ENCODE measurements at regions not wholly inside any gene's neighbourhood (a gene's known extent, or its start where the extent isn't known, plus 50 kb on each side); places are given as distances from the start of the nearest gene placed in this dataset.
"Not testable (repeated sequence)": the region's sequence is repeated elsewhere in the genome, so short reads cannot be mapped to it uniquely, and the experiment has no call there.

DNA sequence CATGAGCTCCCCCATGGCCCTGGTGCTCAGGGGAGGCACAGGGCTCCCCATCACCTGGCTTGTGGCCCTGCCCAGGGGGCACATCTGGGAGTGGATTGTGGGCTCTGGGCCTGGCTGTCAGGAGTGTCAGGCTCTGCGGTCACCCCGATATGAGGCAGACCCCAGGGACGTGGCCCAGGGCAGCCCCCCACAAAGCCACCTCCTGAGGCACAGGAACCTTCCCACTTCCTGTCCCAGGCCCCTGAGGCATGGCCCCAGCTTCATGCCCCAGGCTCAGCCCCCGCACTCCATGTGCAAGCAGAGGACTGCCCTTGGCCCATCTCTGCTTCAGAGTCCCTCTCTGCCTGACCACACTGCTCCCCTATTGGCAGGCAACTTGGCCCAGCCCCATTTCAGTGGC is 160.3 kb downstream of the PCTP start:
- DNase-seq, result no peak

DNA sequence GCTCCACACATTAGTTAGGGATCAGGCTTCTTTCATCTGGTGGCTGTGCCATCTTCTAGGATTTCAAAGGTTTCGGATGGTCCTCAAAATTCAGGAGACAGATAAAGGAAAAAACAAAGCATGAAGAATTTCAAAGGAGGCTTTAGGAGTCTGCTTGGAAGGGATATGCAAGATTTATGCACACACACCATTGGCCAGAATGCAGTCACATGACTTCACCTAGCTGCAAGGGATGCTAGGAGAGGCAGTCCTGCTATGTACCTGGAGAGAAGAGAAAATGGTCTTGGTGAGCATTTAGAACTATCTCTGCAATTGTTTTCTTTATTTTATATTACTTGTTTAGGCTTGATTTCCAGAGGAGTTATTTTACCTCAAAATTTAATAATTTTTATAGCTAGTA is 174.6 kb downstream of the PCTP start:
- DNase-seq, result no peak

DNA sequence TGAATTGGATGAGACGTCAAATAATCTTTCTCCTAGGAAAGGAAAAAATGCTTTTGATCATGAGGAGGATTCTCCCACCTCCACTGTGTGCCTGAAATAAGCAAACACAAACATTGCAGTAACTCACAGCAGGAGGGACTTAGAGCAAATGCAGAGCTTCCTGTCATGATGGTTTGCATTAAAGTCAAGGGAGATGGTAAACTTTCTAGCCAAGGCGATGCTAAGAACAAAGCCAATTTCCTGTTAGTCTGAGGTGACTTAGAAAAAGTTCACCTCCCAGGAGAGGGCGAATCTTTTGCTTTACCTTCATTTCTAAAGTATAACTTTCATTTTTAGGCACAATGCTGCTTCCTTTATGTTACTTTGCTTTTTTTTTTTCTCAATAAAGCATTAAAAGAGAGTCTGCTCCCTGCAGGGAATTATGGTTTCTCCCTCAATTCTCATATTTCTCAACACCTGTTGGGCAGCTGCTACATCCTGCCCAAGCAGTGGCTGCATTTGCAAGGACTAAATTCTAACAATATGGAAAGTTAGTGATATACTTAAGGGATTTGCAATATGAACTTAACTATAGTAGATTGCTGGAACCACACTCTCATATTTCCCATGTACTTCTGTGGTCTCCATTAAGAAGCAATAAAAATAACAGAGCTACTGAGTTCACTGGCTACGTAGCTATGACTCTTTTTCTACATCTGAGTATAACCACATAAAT is 175.6 kb downstream of the PCTP start:
- DNase-seq, result no peak

GRCh38 chr17:55930291-55930809 is 179.5 kb downstream of the PCTP start:
- DNase-seq, result no peak

DNA sequence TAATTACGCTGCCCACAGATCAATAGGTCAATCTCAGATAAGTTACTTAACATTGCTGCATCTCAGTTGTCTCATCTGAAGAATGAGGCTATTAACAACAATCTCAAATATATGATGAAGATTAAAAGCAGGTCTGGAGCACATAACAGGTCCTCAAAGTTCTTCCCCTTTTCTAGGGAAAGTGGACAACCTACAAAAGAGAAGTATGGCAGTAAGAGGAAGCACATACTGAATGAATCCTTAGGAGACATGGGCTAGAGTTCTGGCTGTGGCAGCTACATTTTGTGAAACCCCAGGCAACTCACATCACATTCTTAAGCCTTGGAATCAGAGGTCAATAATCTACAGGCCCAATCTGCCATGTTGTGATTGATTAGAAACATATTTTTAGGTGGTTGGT is 180.6 kb downstream of the PCTP start:
- DNase-seq, result no peak

DNA sequence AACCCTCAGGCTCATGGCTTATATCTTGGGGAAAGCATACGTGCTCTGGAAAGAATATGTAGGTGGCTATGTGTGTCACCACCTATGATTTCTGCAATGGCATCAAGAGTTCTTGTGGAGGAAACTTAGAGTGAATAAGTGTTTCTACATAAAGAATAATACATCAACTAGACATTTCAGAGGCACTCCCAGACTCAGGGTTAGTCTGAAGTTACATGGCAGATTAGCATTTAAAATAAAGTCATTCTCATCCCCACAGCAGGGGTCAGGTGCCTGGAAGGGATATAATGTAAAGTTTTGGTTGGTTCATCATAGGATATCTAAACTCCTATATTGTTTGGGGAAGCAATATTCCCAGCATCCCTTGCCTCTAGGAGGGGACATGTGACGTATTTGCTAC is 182.1 kb downstream of the PCTP start:
- no peak for DNase-seq

DNA sequence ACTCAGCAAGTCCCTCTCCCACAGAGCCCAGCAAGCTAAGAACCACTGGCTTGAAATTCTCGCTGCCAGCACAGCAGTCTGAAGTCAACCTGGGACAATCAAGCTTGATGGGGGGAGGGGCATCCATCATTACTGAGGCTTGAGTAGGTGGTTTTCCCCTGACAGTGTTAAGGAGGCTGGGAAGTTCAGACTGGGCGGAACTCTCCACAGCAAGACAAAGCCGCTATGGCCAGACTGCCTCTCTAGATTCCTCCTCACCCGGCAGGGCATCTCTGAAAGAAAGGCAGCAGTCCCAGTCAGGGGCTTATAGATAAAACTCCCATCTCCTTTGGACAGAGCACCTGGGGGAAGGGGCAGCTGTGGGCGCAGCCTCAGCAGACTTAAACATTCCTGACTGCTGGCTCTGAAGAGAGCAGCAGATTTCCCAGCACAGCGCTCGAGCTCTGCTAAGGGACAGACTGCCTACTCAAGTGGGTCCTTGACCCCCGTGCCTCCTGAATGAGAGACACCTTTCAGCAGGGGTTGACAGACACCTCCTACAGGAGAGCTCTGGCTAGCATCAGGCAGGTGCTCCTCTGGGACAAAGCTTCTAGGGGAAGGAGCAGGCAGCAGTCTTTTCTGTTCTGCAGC is 188.4 kb downstream of the PCTP start:
- DNase-seq, result not testable (repeated sequence)

GRCh38 chr17:55959756-55960155 is 193.5 kb upstream of the ANKFN1 start:
- no peak for DNase-seq

- DNase-seq, result peak; percentile 5
These were observed 191.9 kb upstream of the ANKFN1 start for GRCh38 chr17:55961386-55961785.

DNA sequence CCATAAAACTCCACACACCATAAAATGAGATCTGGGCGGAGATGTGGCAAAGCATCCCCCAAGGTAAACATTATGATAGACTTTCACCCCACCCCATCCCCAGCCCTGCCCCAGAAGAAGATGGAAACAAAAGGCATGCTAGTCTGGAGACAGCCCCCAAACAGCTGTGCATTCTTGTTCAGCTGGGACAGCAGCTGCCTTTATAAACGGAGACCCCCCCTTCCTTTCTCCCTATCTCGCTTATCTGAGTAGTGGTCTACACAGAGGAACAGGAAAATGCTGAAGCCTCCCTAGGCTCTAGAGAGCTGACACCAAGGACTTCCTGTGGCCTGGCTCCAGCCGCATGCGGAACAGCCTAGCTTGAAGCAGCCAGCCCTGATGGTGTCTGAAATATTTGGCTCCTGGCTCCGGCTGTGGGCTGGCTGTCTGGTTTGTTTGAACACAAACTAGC is 190.3 kb upstream of the ANKFN1 start:
- no peak for DNase-seq

DNA sequence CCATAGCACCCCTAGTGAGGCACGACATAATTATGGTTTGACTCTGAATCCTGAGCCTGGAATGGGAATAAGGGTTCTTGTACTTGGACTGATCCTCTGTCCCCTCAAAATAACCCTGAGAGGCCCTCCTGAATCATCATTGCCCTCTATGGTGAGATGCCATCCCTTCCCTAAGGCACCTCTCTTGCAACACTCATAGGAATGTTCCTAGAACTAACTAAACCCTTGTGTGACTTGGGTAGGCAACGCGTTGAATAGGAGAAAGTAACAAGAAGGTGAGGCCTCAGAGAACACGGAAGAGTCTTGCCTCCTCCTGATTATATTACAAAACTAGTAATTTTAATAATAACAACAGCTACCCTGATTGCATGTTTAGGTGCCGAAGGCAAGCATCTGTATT is 189.1 kb upstream of the ANKFN1 start:
- no peak for DNase-seq

- DNase-seq, result no peak
These were observed 188.2 kb upstream of the ANKFN1 start for GRCh38 chr17:55965051-55965450.

- DNase-seq, result no peak
These were observed 183.5 kb upstream of the ANKFN1 start for GRCh38 chr17:55969562-55970324.

DNA sequence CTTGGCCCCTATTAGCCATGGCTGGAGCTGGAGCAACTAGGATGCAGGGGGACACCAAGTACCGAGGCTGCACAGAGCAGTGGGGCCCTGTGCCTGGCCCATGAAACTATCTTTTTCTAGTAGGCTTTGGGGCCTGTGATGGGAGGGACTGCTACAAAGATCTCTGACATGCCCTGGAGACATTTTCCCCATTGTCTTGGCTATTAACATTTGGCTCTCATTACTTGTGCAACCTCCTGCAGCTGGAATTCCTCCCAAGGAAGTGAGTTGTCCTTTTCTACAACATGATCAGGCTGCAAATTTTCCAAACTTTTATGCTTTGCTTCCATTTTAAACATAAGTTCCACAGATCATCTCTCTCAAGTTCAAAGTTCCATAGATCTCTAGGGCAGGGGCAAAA is 174.7 kb upstream of the ANKFN1 start:
- DNase-seq, result no peak

DNA sequence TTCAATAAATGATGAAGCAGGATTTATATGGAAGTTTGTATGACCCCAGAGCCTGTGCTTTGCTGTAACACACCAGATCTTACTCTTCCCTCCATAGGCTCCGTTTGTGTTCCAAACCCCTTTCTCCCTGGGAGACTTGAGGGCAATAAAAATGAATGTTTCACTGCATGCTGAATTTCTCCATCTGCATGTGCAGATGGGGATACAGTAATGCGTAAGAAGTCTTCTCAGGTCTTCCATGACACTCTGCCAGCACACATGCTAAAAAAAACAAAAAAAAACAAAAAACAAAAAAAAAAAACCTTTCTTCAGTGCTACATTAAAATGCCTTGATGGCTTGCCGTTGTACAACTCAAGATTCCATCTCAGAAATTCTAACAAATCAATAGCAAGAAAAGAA is 170.2 kb upstream of the ANKFN1 start:
- DNase-seq, result no peak

- no peak for DNase-seq
These were observed 166.5 kb upstream of the ANKFN1 start for GRCh38 chr17:55986817-55987216.

DNA sequence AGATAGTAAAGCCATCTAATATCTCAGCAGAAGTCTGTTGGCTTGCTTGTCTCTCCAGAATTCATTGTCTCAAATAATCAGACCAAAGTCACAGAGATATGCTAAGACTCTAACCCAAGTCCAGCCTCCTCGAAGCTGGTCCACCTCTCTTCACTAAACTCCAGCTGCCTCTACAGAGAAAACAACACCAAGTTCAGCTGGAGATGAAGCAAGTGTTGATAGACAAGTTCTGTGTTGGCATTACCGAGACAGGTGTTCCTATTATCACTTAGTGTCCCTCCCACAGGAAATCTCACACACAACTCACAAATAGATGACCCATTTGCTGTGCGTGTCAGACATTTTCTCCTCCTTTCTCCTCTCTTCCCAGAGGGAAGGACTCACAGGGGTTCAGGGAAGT is 164.4 kb upstream of the ANKFN1 start:
- no peak for DNase-seq

DNA sequence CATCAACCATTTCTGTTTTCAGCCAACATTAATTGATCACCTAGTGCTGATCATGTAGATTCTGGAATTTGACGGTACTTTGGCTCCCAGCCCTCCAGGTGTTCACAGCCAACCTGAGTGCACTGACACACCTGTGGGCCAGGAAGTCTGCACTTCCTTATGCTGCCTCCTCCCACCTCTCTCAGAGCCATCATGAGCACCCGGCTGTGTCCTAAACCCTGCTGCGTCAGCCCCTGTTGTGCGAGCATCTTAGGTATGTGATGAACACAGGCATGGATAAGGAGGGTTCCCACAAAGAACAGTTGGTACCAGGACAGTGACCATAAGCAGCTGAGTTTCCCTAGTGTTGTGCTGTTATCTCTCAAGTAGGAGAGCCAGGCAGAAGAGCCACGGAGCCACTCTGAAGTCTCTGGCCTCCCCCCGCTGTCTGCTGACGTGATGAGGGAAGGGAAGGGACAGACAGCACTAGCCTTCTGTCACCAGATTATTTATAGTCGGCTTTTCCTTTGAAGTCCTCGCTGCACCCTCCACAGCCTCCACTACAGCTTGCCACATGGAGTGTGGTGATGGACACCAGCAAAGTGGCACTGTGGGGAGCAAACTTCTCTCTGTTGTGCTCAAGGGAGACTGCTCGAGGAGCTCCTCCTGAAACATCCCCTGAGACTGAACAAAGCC is 162.8 kb upstream of the ANKFN1 start:
- no peak for DNase-seq

GRCh38 chr17:55996826-55997225 is 156.4 kb upstream of the ANKFN1 start:
- DNase-seq, result no peak

DNA sequence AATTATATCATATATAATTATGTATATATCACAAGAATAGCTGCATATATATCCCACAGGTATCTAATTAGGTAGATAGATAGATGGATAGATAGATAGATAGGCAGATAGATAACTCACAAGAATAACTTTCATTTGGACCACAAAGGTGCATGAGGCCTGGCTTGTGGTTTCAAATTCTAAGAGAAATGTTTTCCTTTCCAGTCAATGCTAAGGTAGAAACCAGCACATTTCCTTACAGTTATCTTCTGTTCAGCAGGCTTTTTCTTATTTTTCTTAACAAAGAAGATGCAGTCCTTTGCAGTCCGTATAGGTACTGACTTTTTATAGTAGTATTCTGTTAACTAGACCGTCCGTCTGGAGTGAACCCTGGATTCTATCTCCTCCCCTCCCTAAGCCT is 152.9 kb upstream of the ANKFN1 start:
- no peak for DNase-seq

DNA sequence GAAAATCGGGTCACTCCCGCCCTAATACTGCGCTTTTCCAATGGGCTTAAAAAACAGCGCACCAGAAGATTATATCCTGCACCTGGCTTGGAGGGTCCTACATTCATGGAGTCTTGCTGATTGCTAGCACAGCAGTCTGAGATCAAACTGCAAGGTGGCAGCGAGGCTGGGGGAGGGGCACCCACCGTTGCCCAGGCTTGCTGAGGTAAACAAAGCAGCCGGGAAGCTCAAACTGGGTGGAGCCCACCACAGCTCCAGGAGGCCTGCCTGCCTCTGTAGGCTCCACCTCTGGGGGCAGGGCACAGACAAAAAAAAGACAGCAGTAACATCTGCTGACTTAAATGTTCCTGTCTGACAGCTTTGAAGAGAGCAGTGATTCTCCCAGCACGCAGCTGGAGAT is 150.6 kb upstream of the ANKFN1 start:
- not testable (repeated sequence) for DNase-seq

DNA sequence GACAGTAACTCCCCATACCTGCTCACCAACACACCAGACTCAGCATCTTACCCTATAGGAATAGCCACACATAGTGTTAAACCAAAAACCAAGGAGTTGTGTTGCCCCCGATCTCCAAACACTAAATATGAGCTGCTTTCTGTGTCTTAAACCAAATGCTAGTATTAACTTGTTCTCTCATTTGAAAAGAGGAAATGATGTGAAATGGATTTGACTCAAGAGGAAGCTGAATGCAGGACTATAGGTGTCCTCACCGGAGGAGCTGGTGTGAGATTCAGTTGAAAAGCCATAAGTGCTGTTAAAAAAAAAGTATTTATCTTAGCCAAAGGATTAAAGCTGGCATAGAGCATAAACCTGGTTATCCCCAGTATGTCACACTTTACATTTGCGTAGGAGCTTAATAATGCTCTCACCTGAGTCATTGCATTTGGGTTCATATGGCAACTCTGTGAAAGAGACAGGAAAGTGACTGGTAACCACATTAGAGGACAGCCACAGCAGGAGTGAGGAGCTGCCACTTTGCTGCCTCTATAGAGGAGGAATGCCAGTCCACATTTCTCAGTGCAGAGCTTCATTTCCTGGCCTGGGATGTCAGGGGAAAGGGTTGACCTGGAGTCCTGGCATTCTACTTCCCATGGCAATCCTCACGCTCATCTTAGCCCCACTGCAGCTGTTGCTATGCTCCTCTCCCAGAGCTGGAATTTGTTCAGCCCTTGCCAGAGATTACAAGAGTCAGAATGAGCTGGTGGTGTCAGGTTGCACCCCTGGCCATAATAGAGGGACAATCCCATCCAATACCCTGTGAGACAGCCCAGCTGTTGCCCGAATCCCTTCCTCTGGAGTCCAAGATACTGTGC is 143.3 kb upstream of the ANKFN1 start:
- DNase-seq, result no peak
